ENCODE measurements at regions not wholly inside any gene's neighbourhood (a gene's known extent, or its start where the extent isn't known, plus 50 kb on each side); places are given as distances from the start of the nearest gene placed in this dataset.

DNA sequence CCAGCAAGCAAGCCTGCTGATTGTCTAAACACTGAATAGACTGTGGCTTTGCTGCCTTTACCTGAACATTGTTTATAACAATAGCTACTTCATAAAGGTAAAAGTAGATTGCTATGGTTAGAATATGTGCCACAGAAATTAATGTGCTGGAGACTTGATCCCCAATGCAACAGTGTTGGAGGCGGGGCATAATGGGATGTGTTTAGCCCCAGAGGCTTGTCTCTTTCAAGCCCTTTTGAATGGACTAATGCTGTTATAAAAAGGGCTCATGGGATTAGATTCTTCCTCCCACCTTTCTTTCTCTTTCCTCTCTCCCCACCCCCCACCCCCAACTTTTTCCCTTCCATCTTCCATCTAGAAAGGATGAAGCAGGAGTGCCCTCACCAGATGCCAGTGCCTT, 80.2 kb upstream of the PPP2R5A start:
- TF ChIP-seq, protein P1, sequence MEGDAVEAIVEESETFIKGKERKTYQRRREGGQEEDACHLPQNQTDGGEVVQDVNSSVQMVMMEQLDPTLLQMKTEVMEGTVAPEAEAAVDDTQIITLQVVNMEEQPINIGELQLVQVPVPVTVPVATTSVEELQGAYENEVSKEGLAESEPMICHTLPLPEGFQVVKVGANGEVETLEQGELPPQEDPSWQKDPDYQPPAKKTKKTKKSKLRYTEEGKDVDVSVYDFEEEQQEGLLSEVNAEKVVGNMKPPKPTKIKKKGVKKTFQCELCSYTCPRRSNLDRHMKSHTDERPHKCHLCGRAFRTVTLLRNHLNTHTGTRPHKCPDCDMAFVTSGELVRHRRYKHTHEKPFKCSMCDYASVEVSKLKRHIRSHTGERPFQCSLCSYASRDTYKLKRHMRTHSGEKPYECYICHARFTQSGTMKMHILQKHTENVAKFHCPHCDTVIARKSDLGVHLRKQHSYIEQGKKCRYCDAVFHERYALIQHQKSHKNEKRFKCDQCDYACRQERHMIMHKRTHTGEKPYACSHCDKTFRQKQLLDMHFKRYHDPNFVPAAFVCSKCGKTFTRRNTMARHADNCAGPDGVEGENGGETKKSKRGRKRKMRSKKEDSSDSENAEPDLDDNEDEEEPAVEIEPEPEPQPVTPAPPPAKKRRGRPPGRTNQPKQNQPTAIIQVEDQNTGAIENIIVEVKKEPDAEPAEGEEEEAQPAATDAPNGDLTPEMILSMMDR (IDR thresholded peaks at IDR 0.05) = no peak
- TF ChIP-seq POLR2A (IDR thresholded peaks at IDR 0.05) = no peak
- no peaks in the 10 kb centered on the region for H3K4me1 ChIP-seq
- intact Hi-C loops (cut with DNase I) = no loop called here
- H3K36me3 ChIP-seq = no peaks in the 10 kb centered on the region
- H3K27ac ChIP-seq = no peak overlapping the region
- no peak for DNase-seq
- no peak for ATAC-seq
- 100% methylated on average over 1 of the region's 1 CpG for WGBS (ENCODE audit: insufficient coverage, low coverage, low lambda C conversion rate, missing lambda C conversion rate)
- no peak overlapping the region for H3K4me3 ChIP-seq
- H3K27me3 ChIP-seq = no peaks in the 10 kb centered on the region
- H3K9me3 ChIP-seq = no peaks in the 10 kb centered on the region

- DNase-seq = no peak
- Histone ChIP-seq H3K27ac (no peak overlapping the region), H3K4me1 (no peaks in the 10 kb centered on the region), H3K36me3 (no peaks in the 10 kb centered on the region), H3K9me3 (no peaks in the 10 kb centered on the region), H3K27me3 (no peaks in the 10 kb centered on the region), H3K4me3 (no peak overlapping the region)
- intact Hi-C loops (cut with DNase I) = no loop called here
- WGBS (ENCODE audit: insufficient coverage, low coverage, low lambda C conversion rate, missing lambda C conversion rate) = 72% methylated on average over 5 of the region's 5 CpGs
- no peak for TF ChIP-seq POLR2A (IDR thresholded peaks at IDR 0.05)
- TF ChIP-seq, protein P1 (IDR thresholded peaks at IDR 0.05) = no peak
- no peak for ATAC-seq
These were observed 79.4 kb upstream of the PPP2R5A start for GRCh38 chr1:212205843-212206242.

DNA sequence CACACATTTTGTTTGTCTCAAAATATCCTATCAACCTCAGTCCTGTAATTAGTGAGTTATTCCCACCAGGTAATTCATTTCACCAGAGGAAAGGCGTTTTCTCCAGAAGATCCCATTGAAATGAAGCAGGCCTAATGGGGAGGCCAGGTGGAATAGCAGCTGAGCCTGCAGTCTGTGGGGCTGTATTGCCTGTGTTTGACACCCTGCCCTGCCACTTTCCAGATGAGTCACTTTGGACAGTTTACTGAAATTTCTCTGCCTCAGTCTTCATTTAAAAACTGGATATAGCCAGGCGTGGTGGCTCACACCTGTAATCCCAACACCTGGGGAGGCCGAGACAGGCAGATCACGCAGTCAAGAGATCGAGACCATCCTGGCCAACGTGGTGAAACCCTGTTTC, 78.1 kb upstream of the PPP2R5A start:
- no peaks in the 10 kb centered on the region for H3K9me3 ChIP-seq
- H3K4me1 ChIP-seq = no peaks in the 10 kb centered on the region
- TF ChIP-seq, protein P1 (IDR thresholded peaks at IDR 0.05) = no peak
- TF ChIP-seq POLR2A (IDR thresholded peaks at IDR 0.05) = no peak
- DNase-seq (no peak), ATAC-seq (no peak)
- no peaks in the 10 kb centered on the region for H3K36me3 ChIP-seq
- no peaks in the 10 kb centered on the region for H3K27me3 ChIP-seq
- H3K4me3 ChIP-seq = no peak overlapping the region
- no peak overlapping the region for H3K27ac ChIP-seq
- intact Hi-C loops (cut with DNase I) = no loop called here
- 86% methylated on average over 1 of the region's 6 CpGs for WGBS (ENCODE audit: insufficient coverage, low coverage, low lambda C conversion rate, missing lambda C conversion rate)

- Histone ChIP-seq H3K27ac (no peak overlapping the region), H3K9me3 (no peaks in the 10 kb centered on the region), H3K4me3 (no peak overlapping the region), H3K4me1 (peaks cover 0 to 5% (median 0%) of the 10 kb centered on the region in 4 donors), H3K36me3 (no peaks in the 10 kb centered on the region), H3K27me3 (no peaks in the 10 kb centered on the region)
- intact Hi-C loops (cut with DNase I) = no loop called here
- WGBS (ENCODE audit: insufficient coverage, low coverage, low lambda C conversion rate, missing lambda C conversion rate) = 36% methylated on average over 2 of the region's 5 CpGs
- no peak for TF ChIP-seq POLR2A (IDR thresholded peaks at IDR 0.05)
- TF ChIP-seq, protein P1 (IDR thresholded peaks at IDR 0.05) = no peak
- DNase-seq (no peak), ATAC-seq (no peak)
These were observed 77.2 kb upstream of the PPP2R5A start for GRCh38 chr1:212207822-212208520.
